ENCODE measurements at regions not wholly inside any gene's neighbourhood (a gene's known extent, or its start where the extent isn't known, plus 50 kb on each side); places are given as distances from the start of the nearest gene placed in this dataset.

- no peak for TF ChIP-seq CTCF (IDR thresholded peaks at IDR 0.05; ENCODE audit: low read depth, low read length)
- no peak overlapping the region for H3K4me3 ChIP-seq (ENCODE audit: low read depth, low read length)
- no peak for DNase-seq (ENCODE audit: low read depth, low spot score)
- in situ Hi-C loops (cut with HindIII; ENCODE audit: low sequenced_read_pairs) = no loop called here
These were observed 328.0 kb downstream of the BCOR start for GRCh38 chrX:39769748-39770147.

- in situ Hi-C loops (cut with HindIII; ENCODE audit: low sequenced_read_pairs) = no loop called here
- DNase-seq (ENCODE audit: low read depth, low spot score) = no peak
- TF ChIP-seq CTCF (IDR thresholded peaks at IDR 0.05; ENCODE audit: low read depth, low read length) = no peak
- no peak overlapping the region for H3K4me3 ChIP-seq (ENCODE audit: low read depth, low read length)
These were observed 326.7 kb downstream of the BCOR start for GRCh38 chrX:39771089-39771488.

DNA sequence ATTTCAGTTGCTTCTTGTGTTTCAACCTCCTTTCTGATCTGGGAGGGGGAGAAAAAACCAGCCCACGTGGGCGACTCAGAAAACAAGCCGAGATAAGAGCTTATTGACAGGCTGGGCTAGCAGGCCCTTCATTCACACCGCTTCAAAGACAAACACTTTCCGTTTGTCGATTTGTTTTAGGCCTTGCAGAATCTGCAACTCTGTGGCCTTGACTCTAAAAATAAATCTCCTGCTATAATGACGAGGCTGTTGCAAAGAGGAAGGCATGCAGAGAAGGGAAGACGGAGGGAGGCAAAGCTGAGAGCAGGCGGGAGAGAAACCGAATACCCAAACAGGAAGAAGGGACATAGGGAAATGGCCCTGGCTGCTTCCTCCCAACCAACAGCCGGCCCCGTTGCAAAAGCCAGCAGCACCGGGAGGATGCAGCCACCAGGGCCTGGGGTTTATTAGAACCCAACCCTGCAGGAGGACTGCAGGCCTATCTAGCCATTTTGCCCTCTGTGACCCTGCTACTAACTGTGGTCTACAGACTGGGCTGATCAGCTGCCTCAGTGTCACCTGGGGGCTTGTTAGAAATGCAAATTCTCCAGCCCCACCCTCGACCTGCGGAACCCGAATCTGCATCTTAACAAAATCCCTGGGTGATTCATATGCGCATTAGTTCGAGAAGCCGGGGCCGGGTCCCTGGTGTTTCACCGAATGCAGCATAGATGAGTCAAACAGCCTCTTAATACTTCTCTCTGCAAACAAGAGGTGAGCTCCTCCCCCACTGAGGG lies 325.5 kb downstream of the BCOR start:
- in situ Hi-C loops (cut with HindIII; ENCODE audit: low sequenced_read_pairs) = no loop called here
- no peak for TF ChIP-seq CTCF (IDR thresholded peaks at IDR 0.05; ENCODE audit: low read depth, low read length)
- DNase-seq (ENCODE audit: low read depth, low spot score) = peak; percentile 58
- H3K4me3 ChIP-seq (ENCODE audit: low read depth, low read length) = no peak overlapping the region

DNA sequence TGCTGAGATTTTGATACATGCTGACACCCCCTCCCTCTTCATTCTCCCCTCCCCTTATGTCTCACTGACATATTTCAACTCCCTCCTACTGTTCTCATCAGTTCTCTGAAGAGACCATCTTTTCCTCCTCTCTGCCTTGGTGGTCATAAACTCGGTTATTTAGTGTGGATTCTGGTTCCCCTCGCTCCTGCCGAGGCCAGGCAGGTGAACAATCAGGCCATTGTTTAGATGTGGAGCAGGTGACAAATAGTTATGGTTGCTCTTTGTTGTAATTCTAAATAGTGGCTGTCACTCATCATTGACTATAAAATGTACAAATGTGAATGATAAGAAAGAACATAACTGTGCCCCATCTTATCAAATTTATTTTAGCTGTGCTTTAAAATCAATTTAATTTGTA lies 324.6 kb downstream of the BCOR start:
- H3K4me3 ChIP-seq (ENCODE audit: low read depth, low read length) = no peak overlapping the region
- no peak for DNase-seq (ENCODE audit: low read depth, low spot score)
- no peak for TF ChIP-seq CTCF (IDR thresholded peaks at IDR 0.05; ENCODE audit: low read depth, low read length)
- in situ Hi-C loops (cut with HindIII; ENCODE audit: low sequenced_read_pairs) = no loop called here

DNA sequence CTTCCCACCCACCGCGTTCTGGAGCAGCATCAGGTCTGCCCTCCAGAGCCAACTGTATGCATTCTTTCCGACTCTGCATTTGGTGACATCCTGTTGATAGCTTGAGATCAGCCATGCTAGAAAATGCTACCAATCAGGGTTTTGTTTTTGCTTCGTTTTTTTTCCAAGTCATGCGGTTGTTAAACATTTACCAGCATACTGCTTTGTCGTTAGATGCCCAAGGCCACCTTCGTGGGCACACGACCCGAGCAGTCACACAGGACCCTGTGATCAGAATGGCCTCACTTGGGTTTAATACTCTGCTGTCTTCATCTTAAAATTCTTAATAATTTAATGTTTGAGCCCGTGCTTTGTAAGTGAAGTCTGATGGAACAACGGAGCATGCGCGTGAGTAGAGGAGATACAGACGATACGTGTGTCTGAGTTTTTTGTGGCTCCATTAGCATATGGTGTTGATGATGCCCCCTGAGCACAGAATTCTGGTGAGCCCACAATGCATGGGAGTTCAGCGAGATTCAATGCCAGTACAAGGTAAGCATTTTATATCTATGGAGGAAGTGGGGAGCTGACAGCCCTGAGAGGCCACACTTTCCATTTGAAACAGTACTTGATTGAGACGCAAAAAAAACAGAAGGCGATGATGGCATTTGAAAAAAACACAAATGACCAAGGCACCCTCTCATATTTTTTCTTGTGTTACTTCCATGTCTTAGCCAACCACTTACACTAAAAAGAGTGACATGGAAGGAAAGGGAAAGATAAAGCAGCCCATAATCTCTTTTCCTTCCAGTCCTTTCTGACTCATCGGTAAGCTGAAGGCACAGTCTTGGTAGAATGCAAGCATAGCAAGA lies 323.6 kb downstream of the BCOR start:
- DNase-seq (ENCODE audit: low read depth, low spot score) = no peak
- no peak overlapping the region for H3K4me3 ChIP-seq (ENCODE audit: low read depth, low read length)
- no peak for TF ChIP-seq CTCF (IDR thresholded peaks at IDR 0.05; ENCODE audit: low read depth, low read length)
- in situ Hi-C loops (cut with HindIII; ENCODE audit: low sequenced_read_pairs) = no loop called here

GRCh38 chrX:39774774-39775328 lies 322.9 kb downstream of the BCOR start:
- no peak for DNase-seq (ENCODE audit: low read depth, low spot score)
- no peak for TF ChIP-seq CTCF (IDR thresholded peaks at IDR 0.05; ENCODE audit: low read depth, low read length)
- in situ Hi-C loops (cut with HindIII; ENCODE audit: low sequenced_read_pairs) = no loop called here
- H3K4me3 ChIP-seq (ENCODE audit: low read depth, low read length) = no peak overlapping the region
